ENCODE measurements at regions not wholly inside any gene's neighbourhood (a gene's known extent, or its start where the extent isn't known, plus 50 kb on each side); places are given as distances from the start of the nearest gene placed in this dataset.

DNA sequence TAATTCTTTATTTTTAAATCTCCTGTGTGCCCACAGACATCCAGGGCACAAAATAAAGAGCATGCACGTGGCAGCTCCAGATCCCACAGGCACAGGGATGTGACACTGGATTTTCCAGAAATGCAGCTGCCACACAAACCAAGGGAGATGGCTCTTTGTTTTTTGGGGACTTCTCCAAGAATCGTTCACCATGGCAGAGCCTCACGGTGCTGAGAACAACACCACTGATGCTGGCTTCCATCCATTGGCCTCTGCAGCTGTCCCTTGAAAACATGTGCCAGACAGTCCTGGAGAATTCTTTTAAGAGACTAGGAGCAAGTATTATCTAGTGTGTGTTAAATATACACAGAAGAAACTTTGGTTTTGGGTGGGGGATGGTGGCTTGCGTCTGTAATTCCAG is 73.2 kb upstream of the SLC22A11 start:
- TF ChIP-seq, protein P1, sequence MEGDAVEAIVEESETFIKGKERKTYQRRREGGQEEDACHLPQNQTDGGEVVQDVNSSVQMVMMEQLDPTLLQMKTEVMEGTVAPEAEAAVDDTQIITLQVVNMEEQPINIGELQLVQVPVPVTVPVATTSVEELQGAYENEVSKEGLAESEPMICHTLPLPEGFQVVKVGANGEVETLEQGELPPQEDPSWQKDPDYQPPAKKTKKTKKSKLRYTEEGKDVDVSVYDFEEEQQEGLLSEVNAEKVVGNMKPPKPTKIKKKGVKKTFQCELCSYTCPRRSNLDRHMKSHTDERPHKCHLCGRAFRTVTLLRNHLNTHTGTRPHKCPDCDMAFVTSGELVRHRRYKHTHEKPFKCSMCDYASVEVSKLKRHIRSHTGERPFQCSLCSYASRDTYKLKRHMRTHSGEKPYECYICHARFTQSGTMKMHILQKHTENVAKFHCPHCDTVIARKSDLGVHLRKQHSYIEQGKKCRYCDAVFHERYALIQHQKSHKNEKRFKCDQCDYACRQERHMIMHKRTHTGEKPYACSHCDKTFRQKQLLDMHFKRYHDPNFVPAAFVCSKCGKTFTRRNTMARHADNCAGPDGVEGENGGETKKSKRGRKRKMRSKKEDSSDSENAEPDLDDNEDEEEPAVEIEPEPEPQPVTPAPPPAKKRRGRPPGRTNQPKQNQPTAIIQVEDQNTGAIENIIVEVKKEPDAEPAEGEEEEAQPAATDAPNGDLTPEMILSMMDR (IDR thresholded peaks at IDR 0.05), result no peak
- no peak for TF ChIP-seq POLR2A (IDR thresholded peaks at IDR 0.05)
